GM19035 (cell line): ENCODE measurements at regions not wholly inside any gene's neighbourhood (a gene's known extent, or its start where the extent isn't known, plus 50 kb on each side); places are given as distances from the start of the nearest gene placed in this dataset.

Source experiments
- ATAC-seq: cut with Tn5 transposase; IDR thresholded peaks from one replicate; pipeline ENCODE4 v1.9.1; 2021; ENCODE audit not compliant: unreplicated experiment

GRCh38 chr11:19524171-19524671 is 188.4 kb upstream of the NAV2 start:
- ATAC-seq = no peak

- ATAC-seq = no peak
Measured at GRCh38 chr11:19520681-19521080, 192.0 kb upstream of the NAV2 start.

- no peak for ATAC-seq
Measured at GRCh38 chr11:19519912-19520641, 192.6 kb upstream of the NAV2 start.

- no peak for ATAC-seq
Measured at GRCh38 chr11:19519353-19519752, 193.3 kb upstream of the NAV2 start.

- no peak for ATAC-seq
Measured at GRCh38 chr11:19513253-19513652, 199.4 kb upstream of the NAV2 start.

- no peak for ATAC-seq
Measured at GRCh38 chr11:19512618-19513017, 200.0 kb upstream of the NAV2 start.

GRCh38 chr11:19511413-19512183 is 201.0 kb upstream of the NAV2 start:
- ATAC-seq = no peak

- ATAC-seq = no peak
Measured at GRCh38 chr11:19511066-19511412, 201.6 kb upstream of the NAV2 start.

- ATAC-seq = no peak
Measured at GRCh38 chr11:19510468-19510867, 202.2 kb upstream of the NAV2 start.

GRCh38 chr11:19509215-19509614 is 203.4 kb upstream of the NAV2 start:
- ATAC-seq = no peak

- no peak for ATAC-seq
Measured at GRCh38 chr11:19508165-19508564, 204.5 kb upstream of the NAV2 start.

GRCh38 chr11:19506816-19507486 is 205.7 kb upstream of the NAV2 start:
- no peak for ATAC-seq

- ATAC-seq = no peak
Measured at GRCh38 chr11:19502691-19503253, 209.9 kb upstream of the NAV2 start.

- no peak for ATAC-seq
Measured at GRCh38 chr11:19501631-19502030, 211.0 kb upstream of the NAV2 start.

GRCh38 chr11:19499999-19500398 is 212.6 kb upstream of the NAV2 start:
- ATAC-seq = no peak

- ATAC-seq = no peak
Measured at GRCh38 chr11:19499026-19499669, 213.5 kb upstream of the NAV2 start.

- ATAC-seq = no peak
Measured at GRCh38 chr11:19493446-19494213, 219.0 kb upstream of the NAV2 start.

GRCh38 chr11:19482319-19483100 is 230.1 kb upstream of the NAV2 start:
- ATAC-seq = no peak

- no peak for ATAC-seq
Measured at GRCh38 chr11:19480540-19480939, 232.1 kb upstream of the NAV2 start.
